HCT116 (cell line): ENCODE measurements at regions not wholly inside any gene's neighbourhood (a gene's known extent, or its start where the extent isn't known, plus 50 kb on each side); places are given as distances from the start of the nearest gene placed in this dataset.

Source experiments
- ATAC-seq: fragments of 200-7000 bp; cut with Tn5 transposase; 2 replicates; pipeline ENCODE4 v1.9.1; 2020; ENCODE audit warnings: mild to moderate bottlenecking, moderate library complexity
- BruUV-seq: library from RNA; stranded (reverse); fragments of 400-500 nt; replicated peaks from 2 replicates; lab custom pipeline; 2021; lab: Mats Ljungman, UMichigan
- CTCF ChIA-PET: fragments of 300-600 bp; sonication (Branson Sonifier 250); formaldehyde crosslinking; loops from one replicate; lab custom pipeline; 2021; ENCODE audit warnings: antibody characterized with exemption; lab: Charles Lee
- POLR2A ChIA-PET: fragments of 300-600, 350-600 bp; sonication (Branson Sonifier 250); formaldehyde crosslinking; loops from one replicate; lab custom pipeline; 2021; ENCODE audit warnings: antibody characterized with exemption; lab: Charles Lee
- RAD21 ChIA-PET, 2 experiments: fragments of 300-600 bp; sonication (Branson Sonifier 250); formaldehyde crosslinking; loops; one replicate each; lab custom pipeline; 2023; ENCODE audit warnings: low total read pairs in 2 of 2; ENCODE audit not compliant: uncharacterized antibody in 2 of 2, unreplicated experiment in 2 of 2, low non-redundant PET in 1 of 2; lab: Charles Lee
- DNase-seq: peaks from one replicate; pipeline ENCODE4 v3.0.0-alpha.2; 2010; ENCODE audit warnings: low read depth, low spot score
- H2AFZ ChIP-seq: fragments of 200-600 bp; shearing (Covaris generic), sonication (generic); 2 replicates; pipeline ENCODE4 v1.6.1; 2017; ENCODE audit warnings: low read depth, mixed run types, mixed read lengths, antibody characterized with exemption, low read length; ENCODE audit not compliant: poor library complexity, severe bottlenecking
- H3K27ac ChIP-seq: 2 replicates; pipeline ENCODE4 v1.5.1; 2012; ENCODE audit warnings: low read depth, low read length
- H3K27me3 ChIP-seq: fragments of 200-600 bp; sonication (generic); 2 replicates; pipeline ENCODE4 v1.6.1; 2016; ENCODE audit warnings: mixed run types, low read length, mixed read lengths; ENCODE audit not compliant: insufficient read depth
- H3K36me3 ChIP-seq, 2 experiments: fragments of 200-500 bp in 1 of 2; fragments of 200-600 bp in 1 of 2; sonication (Bioruptor generic) in 1 of 2; sonication (generic) in 1 of 2; 2 replicates each; pipeline versions ENCODE4 v1.5.1 to v1.6.1; 2014 to 2016; ENCODE audit warnings: low read length in 2 of 2, inconsistent platforms in 1 of 2, mixed read lengths in 1 of 2, mixed run types in 1 of 2; ENCODE audit not compliant: insufficient read depth in 2 of 2, control insufficient read depth in 1 of 2
- H3K4me1 ChIP-seq, 2 experiments: fragments of 200-600 bp in 1 of 2; sonication (generic) in 1 of 2; 2 replicates each; pipeline versions ENCODE4 v1.5.1 to v1.6.1; 2012 to 2017; ENCODE audit warnings: low read length in 2 of 2, inconsistent platforms in 1 of 2, mild to moderate bottlenecking in 1 of 2, mixed read lengths in 1 of 2, mixed run types in 1 of 2, moderate library complexity in 1 of 2; ENCODE audit not compliant: insufficient read depth in 2 of 2, control insufficient read depth in 1 of 2
- H3K4me2 ChIP-seq: fragments of 200-600 bp; sonication (generic); 2 replicates; pipeline ENCODE4 v1.6.1; 2017; ENCODE audit warnings: mixed run types, low read length, mixed read lengths
- H3K4me3 ChIP-seq, 2 experiments: fragments of 200-600 bp in 1 of 2; sonication (generic) in 1 of 2; replicated peaks in 1 of 2; 2 replicates each; pipeline ENCODE4 v1.5.1; 2011 to 2016; ENCODE audit warnings: low read length in 2 of 2, control low read depth in 1 of 2, low read depth in 1 of 2, mild to moderate bottlenecking in 1 of 2, mixed read lengths in 1 of 2, mixed run types in 1 of 2
- H3K79me2 ChIP-seq: fragments of 200-600 bp; sonication (generic); 2 replicates; pipeline ENCODE4 v1.6.1; 2017; ENCODE audit warnings: mild to moderate bottlenecking, mixed run types, low read length, moderate library complexity, mixed read lengths; ENCODE audit not compliant: insufficient read depth
- H3K9ac ChIP-seq: fragments of 200-600 bp; sonication (generic); 2 replicates; pipeline ENCODE4 v1.6.1; 2016; ENCODE audit warnings: low read length, mixed read lengths
- H3K9me2 ChIP-seq: fragments of 200-600 bp; sonication (generic), shearing (Covaris generic); 2 replicates; pipeline ENCODE4 v1.6.1; 2017; ENCODE audit warnings: mixed run types, mild to moderate bottlenecking, moderate library complexity; ENCODE audit not compliant: insufficient read depth
- H3K9me3 ChIP-seq, 2 experiments: fragments of 200-500 bp in 1 of 2; fragments of 200-600 bp in 1 of 2; sonication (Bioruptor generic) in 1 of 2; sonication (generic) in 1 of 2; 2 replicates each; pipeline ENCODE4 v1.6.1; 2014 to 2017; ENCODE audit warnings: low read length in 2 of 2, mixed read lengths in 2 of 2, inconsistent platforms in 1 of 2, low read depth in 1 of 2, mild to moderate bottlenecking in 1 of 2, mixed run types in 1 of 2, moderate library complexity in 1 of 2; ENCODE audit not compliant: control insufficient read depth in 1 of 2, insufficient read depth in 1 of 2
- H4K20me1 ChIP-seq: fragments of 200-600 bp; sonication (generic), shearing (Covaris generic); 2 replicates; pipeline ENCODE4 v1.6.1; 2017; ENCODE audit warnings: mixed run types, mild to moderate bottlenecking, moderate library complexity; ENCODE audit not compliant: insufficient read depth
- CBX3 ChIP-seq: IDR thresholded peaks from 2 replicates; pipeline ENCODE4 v1.6.1; 2012; ENCODE audit warnings: low read depth
- EGR1 ChIP-seq: IDR thresholded peaks from 2 replicates; pipeline ENCODE4 v1.6.1; 2012; ENCODE audit warnings: low read depth
- EZH2 ChIP-seq: fragments of 200-600 bp; sonication (generic); IDR thresholded peaks from 2 replicates; pipeline ENCODE4 v1.6.1; 2017; ENCODE audit warnings: antibody characterized with exemption, mixed run types
- SP1 ChIP-seq: IDR thresholded peaks from 2 replicates; pipeline ENCODE4 v1.6.1; 2012; ENCODE audit warnings: low read depth
- SRF ChIP-seq: IDR thresholded peaks from 2 replicates; pipeline ENCODE4 v1.6.1; 2012; ENCODE audit warnings: low read depth
- YY1 ChIP-seq: IDR thresholded peaks from 2 replicates; pipeline ENCODE4 v1.6.1; 2011; ENCODE audit warnings: low read length, low read depth, moderate library complexity, mild to moderate bottlenecking; ENCODE audit not compliant: insufficient replicate concordance; ENCODE audit errors: extremely low read depth
- ZNF274 ChIP-seq: fragments of 200-500 bp; sonication (Bioruptor generic); IDR thresholded peaks from 2 replicates; pipeline ENCODE4 v1.6.1; 2014; ENCODE audit warnings: mild to moderate bottlenecking, low read depth, low read length, inconsistent platforms
- intact Hi-C: fragments of 100-400 bp; cut with micrococcal nuclease; formaldehyde crosslinking; loops from 2 replicates; pipeline ENCODE4 v1.10.0; 2022
- TF ChIP-seq, protein P1 (sequence below): IDR thresholded peaks from 2 replicates; pipeline ENCODE4 v1.6.1; 2012; ENCODE audit warnings: low read depth
- TF ChIP-seq, protein P2 (sequence below): IDR thresholded peaks from 2 replicates; pipeline ENCODE4 v1.6.1; 2011; ENCODE audit warnings: mild to moderate bottlenecking, low read length, moderate library complexity; ENCODE audit not compliant: insufficient replicate concordance; ENCODE audit errors: extremely low read depth
- TF ChIP-seq, protein P3 (sequence below): IDR thresholded peaks from 2 replicates; pipeline ENCODE4 v1.6.1; 2012

DNA sequence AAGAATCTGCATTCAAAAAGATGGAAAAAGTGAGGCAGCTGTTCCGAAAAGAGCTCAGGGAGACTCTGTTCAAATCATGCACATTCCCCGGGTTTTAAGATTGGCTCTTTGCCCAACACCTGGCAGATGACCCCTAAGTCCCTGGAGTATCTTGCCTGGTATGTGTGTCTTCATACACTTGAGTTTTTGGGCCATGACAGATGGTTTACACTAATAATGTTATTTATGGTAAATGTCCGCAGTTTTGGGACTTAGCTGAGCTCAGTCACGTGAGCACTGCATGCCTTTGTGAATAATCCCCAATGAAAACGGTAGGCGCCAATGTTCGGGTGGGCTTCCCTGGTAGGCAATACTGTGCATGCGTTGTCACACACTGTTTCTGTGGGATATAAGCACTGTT is 316.1 kb downstream of the PRDM9 start (continued):
- TF ChIP-seq, protein P1, sequence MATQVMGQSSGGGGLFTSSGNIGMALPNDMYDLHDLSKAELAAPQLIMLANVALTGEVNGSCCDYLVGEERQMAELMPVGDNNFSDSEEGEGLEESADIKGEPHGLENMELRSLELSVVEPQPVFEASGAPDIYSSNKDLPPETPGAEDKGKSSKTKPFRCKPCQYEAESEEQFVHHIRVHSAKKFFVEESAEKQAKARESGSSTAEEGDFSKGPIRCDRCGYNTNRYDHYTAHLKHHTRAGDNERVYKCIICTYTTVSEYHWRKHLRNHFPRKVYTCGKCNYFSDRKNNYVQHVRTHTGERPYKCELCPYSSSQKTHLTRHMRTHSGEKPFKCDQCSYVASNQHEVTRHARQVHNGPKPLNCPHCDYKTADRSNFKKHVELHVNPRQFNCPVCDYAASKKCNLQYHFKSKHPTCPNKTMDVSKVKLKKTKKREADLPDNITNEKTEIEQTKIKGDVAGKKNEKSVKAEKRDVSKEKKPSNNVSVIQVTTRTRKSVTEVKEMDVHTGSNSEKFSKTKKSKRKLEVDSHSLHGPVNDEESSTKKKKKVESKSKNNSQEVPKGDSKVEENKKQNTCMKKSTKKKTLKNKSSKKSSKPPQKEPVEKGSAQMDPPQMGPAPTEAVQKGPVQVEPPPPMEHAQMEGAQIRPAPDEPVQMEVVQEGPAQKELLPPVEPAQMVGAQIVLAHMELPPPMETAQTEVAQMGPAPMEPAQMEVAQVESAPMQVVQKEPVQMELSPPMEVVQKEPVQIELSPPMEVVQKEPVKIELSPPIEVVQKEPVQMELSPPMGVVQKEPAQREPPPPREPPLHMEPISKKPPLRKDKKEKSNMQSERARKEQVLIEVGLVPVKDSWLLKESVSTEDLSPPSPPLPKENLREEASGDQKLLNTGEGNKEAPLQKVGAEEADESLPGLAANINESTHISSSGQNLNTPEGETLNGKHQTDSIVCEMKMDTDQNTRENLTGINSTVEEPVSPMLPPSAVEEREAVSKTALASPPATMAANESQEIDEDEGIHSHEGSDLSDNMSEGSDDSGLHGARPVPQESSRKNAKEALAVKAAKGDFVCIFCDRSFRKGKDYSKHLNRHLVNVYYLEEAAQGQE: no peak
- TF ChIP-seq ZNF274 (no peak), YY1 (no peak)

DNA sequence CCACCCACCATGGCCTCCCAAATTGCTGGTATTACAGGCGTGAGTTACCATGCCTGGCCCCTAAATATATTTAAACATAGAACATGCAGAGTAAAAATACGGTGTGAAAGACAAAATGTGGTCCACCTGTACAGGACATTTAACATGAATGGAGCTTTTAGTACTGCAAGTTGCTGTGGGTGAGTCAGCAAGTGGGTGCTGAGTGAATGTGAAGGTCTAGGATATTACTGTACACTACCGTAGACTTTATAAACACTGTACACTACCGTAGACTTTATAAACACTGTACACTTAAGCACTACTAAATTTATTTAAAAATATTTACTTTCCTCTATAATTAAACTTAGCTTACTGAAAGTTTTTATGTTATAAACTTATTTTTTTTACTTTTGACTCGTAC is 317.8 kb downstream of the PRDM9 start:
- TF ChIP-seq, protein P2, sequence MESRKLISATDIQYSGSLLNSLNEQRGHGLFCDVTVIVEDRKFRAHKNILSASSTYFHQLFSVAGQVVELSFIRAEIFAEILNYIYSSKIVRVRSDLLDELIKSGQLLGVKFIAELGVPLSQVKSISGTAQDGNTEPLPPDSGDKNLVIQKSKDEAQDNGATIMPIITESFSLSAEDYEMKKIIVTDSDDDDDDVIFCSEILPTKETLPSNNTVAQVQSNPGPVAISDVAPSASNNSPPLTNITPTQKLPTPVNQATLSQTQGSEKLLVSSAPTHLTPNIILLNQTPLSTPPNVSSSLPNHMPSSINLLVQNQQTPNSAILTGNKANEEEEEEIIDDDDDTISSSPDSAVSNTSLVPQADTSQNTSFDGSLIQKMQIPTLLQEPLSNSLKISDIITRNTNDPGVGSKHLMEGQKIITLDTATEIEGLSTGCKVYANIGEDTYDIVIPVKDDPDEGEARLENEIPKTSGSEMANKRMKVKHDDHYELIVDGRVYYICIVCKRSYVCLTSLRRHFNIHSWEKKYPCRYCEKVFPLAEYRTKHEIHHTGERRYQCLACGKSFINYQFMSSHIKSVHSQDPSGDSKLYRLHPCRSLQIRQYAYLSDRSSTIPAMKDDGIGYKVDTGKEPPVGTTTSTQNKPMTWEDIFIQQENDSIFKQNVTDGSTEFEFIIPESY: no peak
- TF ChIP-seq EGR1: no peak
- no peak for TF ChIP-seq EZH2
- no peak for TF ChIP-seq SRF
- TF ChIP-seq, protein P1: no peak
- TF ChIP-seq, protein P3, sequence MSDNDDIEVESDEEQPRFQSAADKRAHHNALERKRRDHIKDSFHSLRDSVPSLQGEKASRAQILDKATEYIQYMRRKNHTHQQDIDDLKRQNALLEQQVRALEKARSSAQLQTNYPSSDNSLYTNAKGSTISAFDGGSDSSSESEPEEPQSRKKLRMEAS: no peak
- no peak for TF ChIP-seq SP1
- TF ChIP-seq CBX3: no peak
- H3K36me3 ChIP-seq: no peaks in the 10 kb centered on the region
- H3K4me1 ChIP-seq: no peaks in the 10 kb centered on the region
- BruUV-seq: no TSS peak
- RAD21 ChIA-PET: no interaction called here
- H3K9me3 ChIP-seq: peaks cover 5 to 23% of the 10 kb centered on the region in 2 experiments; a peak in 2 of 4 replicates
- no peaks in the 10 kb centered on the region for H3K27me3 ChIP-seq
- CTCF ChIA-PET: no interaction called here
- intact Hi-C loops: no loop called here
- DNase-seq (no peak), ATAC-seq (no peak)
- POLR2A ChIA-PET: no interaction called here
- no peak overlapping the region for H3K4me2 ChIP-seq
- H3K79me2 ChIP-seq: no peaks in the 10 kb centered on the region
- no peaks in the 10 kb centered on the region for H4K20me1 ChIP-seq
- no peaks in the 10 kb centered on the region for H3K9me2 ChIP-seq
- no peak overlapping the region for H3K27ac ChIP-seq
- no peak overlapping the region for H2AFZ ChIP-seq
- no peak overlapping the region for H3K4me3 ChIP-seq
- H3K9ac ChIP-seq: no peak overlapping the region
